BLaER1 (cell line): ENCODE measurements at regions not wholly inside any gene's neighbourhood (a gene's known extent, or its start where the extent isn't known, plus 50 kb on each side); places are given as distances from the start of the nearest gene placed in this dataset.
A peak's percentile ranks its signal among the peaks of the same experiment; 100 is the strongest.

ENCODE experiments used
- H3K27ac ChIP-seq: shearing (Covaris generic); formaldehyde crosslinking; 2 replicates; pipeline ENCODE4 v1.8.1; 2022
- H3K27me3 ChIP-seq: shearing (Covaris generic); formaldehyde crosslinking; 2 replicates; pipeline ENCODE4 v1.8.1; 2022
- H3K36me3 ChIP-seq: shearing (Covaris generic); formaldehyde crosslinking; 2 replicates; pipeline ENCODE4 v1.8.1; 2022
- H3K4me1 ChIP-seq: shearing (Covaris generic); formaldehyde crosslinking; 2 replicates; pipeline ENCODE4 v1.8.1; 2022
- H3K4me2 ChIP-seq: shearing (Covaris generic); formaldehyde crosslinking; 2 replicates; pipeline ENCODE4 v1.8.1; 2022
- H3K4me3 ChIP-seq: shearing (Covaris generic); formaldehyde crosslinking; 2 replicates; pipeline ENCODE4 v1.8.1; 2022
- H3K9ac ChIP-seq: shearing (Covaris generic); formaldehyde crosslinking; 2 replicates; pipeline ENCODE4 v1.8.1; 2022
- H3K9me3 ChIP-seq: shearing (Covaris generic); formaldehyde crosslinking; 2 replicates; pipeline ENCODE4 v1.8.1; 2022
- H4K20me1 ChIP-seq: shearing (Covaris generic); formaldehyde crosslinking; 2 replicates; pipeline ENCODE4 v1.8.1; 2022
- Cebpa-rat ChIP-seq: shearing (Covaris generic); IDR thresholded peaks from 2 replicates; pipeline ENCODE4 v1.8.1; 2022

GRCh38 chr9:74361508-74361907 is 135.6 kb upstream of the RORB start:
- Histone ChIP-seq H3K4me3 (no peak overlapping the region), H3K4me2 (no peak overlapping the region), H3K9me3 (no peaks in the 10 kb centered on the region), H3K4me1 (no peaks in the 10 kb centered on the region), H3K27ac (no peak overlapping the region), H3K9ac (no peak overlapping the region), H4K20me1 (no peaks in the 10 kb centered on the region), H3K36me3 (no peaks in the 10 kb centered on the region), H3K27me3 (no peaks in the 10 kb centered on the region)
- TF ChIP-seq Cebpa-rat: no peak

- Histone ChIP-seq H3K36me3 (no peaks in the 10 kb centered on the region), H3K27ac (no peak overlapping the region), H3K9me3 (peaks cover 2% of the 10 kb centered on the region; the same call in 1 of the 2 replicates), H3K9ac (no peak overlapping the region), H3K27me3 (no peaks in the 10 kb centered on the region), H3K4me1 (no peaks in the 10 kb centered on the region), H4K20me1 (no peaks in the 10 kb centered on the region), H3K4me2 (no peak overlapping the region), H3K4me3 (no peak overlapping the region)
- TF ChIP-seq Cebpa-rat: no peak
Observed at GRCh38 chr9:74362423-74362822, 134.7 kb upstream of the RORB start.

DNA sequence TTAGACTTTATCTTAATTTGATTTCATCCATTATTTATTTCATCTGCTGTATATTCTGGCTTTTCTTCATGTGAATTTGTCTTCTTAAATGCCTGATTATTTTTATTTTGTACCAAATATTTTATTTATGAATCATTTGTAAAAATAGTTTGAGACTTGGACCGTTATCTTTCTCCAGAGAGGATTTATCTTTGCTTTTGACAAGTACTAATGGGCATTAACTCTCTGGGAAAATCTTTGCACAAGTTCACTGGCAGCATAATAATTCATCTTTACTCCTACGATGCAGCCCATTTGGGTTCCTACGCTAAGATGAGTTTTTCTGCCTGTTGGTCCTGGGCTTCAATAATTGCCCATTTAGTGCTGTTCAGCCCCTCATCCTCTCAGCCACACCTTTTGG is 131.0 kb upstream of the RORB start:
- Histone ChIP-seq H3K36me3 (no peaks in the 10 kb centered on the region), H3K4me1 (no peaks in the 10 kb centered on the region), H3K27ac (no peak overlapping the region), H4K20me1 (no peaks in the 10 kb centered on the region), H3K9me3 (peaks cover 3% of the 10 kb centered on the region; the same call in 1 of the 2 replicates), H3K9ac (no peak overlapping the region), H3K27me3 (no peaks in the 10 kb centered on the region), H3K4me3 (no peak overlapping the region), H3K4me2 (no peak overlapping the region)
- TF ChIP-seq Cebpa-rat: no peak

- Histone ChIP-seq H3K4me1 (no peaks in the 10 kb centered on the region), H3K27me3 (no peaks in the 10 kb centered on the region), H3K4me2 (no peak overlapping the region), H4K20me1 (no peaks in the 10 kb centered on the region), H3K4me3 (no peak overlapping the region), H3K27ac (no peak overlapping the region), H3K9me3 (peaks cover 3% of the 10 kb centered on the region; the same call in 1 of the 2 replicates), H3K9ac (no peak overlapping the region), H3K36me3 (no peaks in the 10 kb centered on the region)
- no peak for TF ChIP-seq Cebpa-rat
Observed at GRCh38 chr9:74369844-74370243, 127.3 kb upstream of the RORB start.

- Histone ChIP-seq H3K27me3 (no peaks in the 10 kb centered on the region), H3K9ac (no peak overlapping the region), H3K4me2 (no peak overlapping the region), H3K36me3 (no peaks in the 10 kb centered on the region), H3K27ac (no peak overlapping the region), H3K4me1 (no peaks in the 10 kb centered on the region), H3K9me3 (no peaks in the 10 kb centered on the region), H3K4me3 (no peak overlapping the region), H4K20me1 (no peaks in the 10 kb centered on the region)
- TF ChIP-seq Cebpa-rat: no peak
Observed at GRCh38 chr9:74373348-74373747, 123.8 kb upstream of the RORB start.

DNA sequence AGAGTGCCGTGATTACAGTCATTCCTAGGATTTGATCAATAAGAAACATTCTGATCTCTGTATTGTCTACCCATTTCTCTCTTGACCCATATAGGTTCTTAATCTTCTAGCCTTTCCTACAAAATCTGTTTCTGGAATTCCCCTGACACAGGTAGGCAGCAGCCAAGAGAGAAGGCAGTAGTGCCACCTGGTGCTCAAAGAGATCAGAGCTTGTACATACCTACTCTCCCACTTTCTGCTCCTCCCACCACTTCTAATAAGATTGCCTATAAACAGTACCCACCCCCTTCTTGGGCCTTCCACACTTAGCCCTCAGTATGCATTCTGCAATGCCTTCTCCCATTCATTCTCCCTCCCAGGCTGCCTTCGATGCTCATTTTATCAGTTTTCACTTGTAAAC is 117.4 kb upstream of the RORB start:
- Histone ChIP-seq H3K4me3 (no peak overlapping the region), H3K27me3 (no peaks in the 10 kb centered on the region), H3K27ac (no peak overlapping the region), H3K4me2 (no peak overlapping the region), H3K4me1 (no peaks in the 10 kb centered on the region), H3K36me3 (no peaks in the 10 kb centered on the region), H4K20me1 (no peaks in the 10 kb centered on the region), H3K9ac (no peak overlapping the region), H3K9me3 (no peaks in the 10 kb centered on the region)
- no peak for TF ChIP-seq Cebpa-rat

GRCh38 chr9:74391816-74392215 is 105.3 kb upstream of the RORB start:
- Histone ChIP-seq H3K27ac (no peak overlapping the region), H3K4me2 (peak overlapping the region; percentile 62; the same call in 1 of the 2 replicates), H3K36me3 (no peaks in the 10 kb centered on the region), H3K4me1 (peaks cover 14% of the 10 kb centered on the region), H3K9me3 (no peaks in the 10 kb centered on the region), H3K4me3 (no peak overlapping the region), H3K9ac (no peak overlapping the region), H4K20me1 (no peaks in the 10 kb centered on the region), H3K27me3 (no peaks in the 10 kb centered on the region)
- TF ChIP-seq Cebpa-rat: no peak

GRCh38 chr9:74403581-74403980 is 93.6 kb upstream of the RORB start:
- Histone ChIP-seq H3K27ac (no peak overlapping the region), H3K36me3 (no peaks in the 10 kb centered on the region), H3K27me3 (no peaks in the 10 kb centered on the region), H3K4me2 (no peak overlapping the region), H3K4me1 (no peaks in the 10 kb centered on the region), H3K4me3 (no peak overlapping the region), H3K9ac (no peak overlapping the region), H3K9me3 (peaks cover 28% of the 10 kb centered on the region), H4K20me1 (no peaks in the 10 kb centered on the region)
- TF ChIP-seq Cebpa-rat: no peak

GRCh38 chr9:74404620-74405019 is 92.5 kb upstream of the RORB start:
- no peak overlapping the region for H3K27ac ChIP-seq
- peaks cover 28% of the 10 kb centered on the region for H3K9me3 ChIP-seq
- no peaks in the 10 kb centered on the region for H4K20me1 ChIP-seq
- no peaks in the 10 kb centered on the region for H3K36me3 ChIP-seq
- H3K27me3 ChIP-seq: no peaks in the 10 kb centered on the region
- no peak overlapping the region for H3K4me2 ChIP-seq
- TF ChIP-seq Cebpa-rat: no peak
- H3K9ac ChIP-seq: no peak overlapping the region
- no peaks in the 10 kb centered on the region for H3K4me1 ChIP-seq
- no peak overlapping the region for H3K4me3 ChIP-seq

GRCh38 chr9:74407166-74407565 is 90.0 kb upstream of the RORB start:
- H3K4me3 ChIP-seq: no peak overlapping the region
- H3K9ac ChIP-seq: no peak overlapping the region
- H4K20me1 ChIP-seq: no peaks in the 10 kb centered on the region
- no peaks in the 10 kb centered on the region for H3K27me3 ChIP-seq
- TF ChIP-seq Cebpa-rat: no peak
- no peaks in the 10 kb centered on the region for H3K4me1 ChIP-seq
- H3K27ac ChIP-seq: no peak overlapping the region
- no peaks in the 10 kb centered on the region for H3K36me3 ChIP-seq
- H3K4me2 ChIP-seq: no peak overlapping the region
- peaks cover 44% of the 10 kb centered on the region for H3K9me3 ChIP-seq

DNA sequence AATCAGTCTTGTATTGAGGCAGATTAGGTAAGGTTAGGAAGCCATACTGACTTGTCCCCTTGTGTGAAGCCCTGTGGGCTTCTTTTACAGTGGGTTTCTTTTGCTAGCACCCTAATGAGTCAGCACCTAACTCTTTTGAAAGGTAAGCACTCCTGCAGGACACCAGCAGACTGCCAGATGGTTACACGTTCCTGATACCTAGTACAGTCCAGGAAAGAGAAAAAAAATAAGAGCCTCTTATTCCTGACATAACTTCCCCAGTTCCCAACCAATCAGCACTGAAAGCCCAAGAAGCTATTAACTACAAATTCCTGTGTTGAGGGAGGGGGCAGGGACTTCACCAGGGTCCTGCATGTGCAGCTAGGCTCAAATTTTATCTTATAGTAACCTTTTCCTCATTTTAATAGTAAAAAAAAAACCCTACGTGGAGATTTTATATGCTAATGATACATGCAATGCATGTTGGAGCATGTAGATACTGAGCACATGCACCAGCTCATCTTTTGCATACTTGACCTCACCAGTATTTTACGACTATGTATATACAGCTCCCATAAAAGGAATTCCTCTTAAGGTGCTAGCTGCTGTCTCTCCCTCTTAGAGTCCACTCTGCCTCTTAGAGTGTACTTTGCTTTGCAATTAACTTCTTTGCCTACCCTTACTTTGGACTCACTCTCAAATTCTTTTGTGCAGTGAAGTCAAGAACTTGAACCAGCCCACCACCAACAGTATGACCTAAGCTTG is 84.7 kb upstream of the RORB start:
- Histone ChIP-seq H3K4me3 (no peak overlapping the region), H3K9me3 (peaks cover 19% of the 10 kb centered on the region), H3K27ac (no peak overlapping the region), H3K27me3 (no peaks in the 10 kb centered on the region), H3K4me1 (no peaks in the 10 kb centered on the region), H3K36me3 (no peaks in the 10 kb centered on the region), H3K4me2 (no peak overlapping the region), H4K20me1 (no peaks in the 10 kb centered on the region), H3K9ac (no peak overlapping the region)
- TF ChIP-seq Cebpa-rat: no peak
